ENCODE measurements at regions not wholly inside any gene's neighbourhood (a gene's known extent, or its start where the extent isn't known, plus 50 kb on each side); places are given as distances from the start of the nearest gene placed in this dataset.

DNA sequence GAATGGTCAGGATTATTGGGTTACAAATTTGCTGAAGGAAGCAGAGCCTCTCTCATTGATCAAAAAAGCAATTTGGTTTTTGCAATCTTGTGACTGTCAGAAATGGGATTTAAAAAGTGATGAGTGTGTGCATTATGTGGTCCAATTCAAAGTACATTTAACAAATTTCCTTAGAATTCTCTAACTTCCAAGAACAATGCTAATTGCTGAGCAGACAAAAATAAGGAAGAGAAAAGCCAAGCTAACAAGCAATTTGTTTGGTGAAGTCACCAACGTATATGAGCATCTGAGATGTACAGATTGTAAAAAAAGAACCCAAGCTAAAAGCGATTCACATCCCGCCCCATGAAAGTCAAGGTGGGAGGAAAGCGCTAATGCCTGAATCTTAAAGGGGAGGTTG lies 1643.9 kb downstream of the CDH8 start:
- no peak overlapping the region for H3K27ac ChIP-seq (ENCODE audit: low read length)
- H2AFZ ChIP-seq (ENCODE audit: low read depth, low read length), result no peak overlapping the region
- H3K36me3 ChIP-seq (ENCODE audit: insufficient read depth, low read length), result no peaks in the 10 kb centered on the region
- TF ChIP-seq POLR2AphosphoS5 (IDR thresholded peaks at IDR 0.05), result no peak
- no peak for TF ChIP-seq EP300 (conservative IDR thresholded peaks at IDR 0.05; ENCODE audit: poor library complexity, severe bottlenecking)
- no peak for TF ChIP-seq SMC3 (conservative IDR thresholded peaks at IDR 0.05; ENCODE audit: poor library complexity)
- no peak for TF ChIP-seq RAD21 (conservative IDR thresholded peaks at IDR 0.05)
- TF ChIP-seq CTCF (IDR thresholded peaks at IDR 0.05; ENCODE audit: poor library complexity, severe bottlenecking), result no peak
- TF ChIP-seq MXI1 (conservative IDR thresholded peaks at IDR 0.05; ENCODE audit: poor library complexity, severe bottlenecking), result no peak
- TF ChIP-seq EZH2 (IDR thresholded peaks at IDR 0.05; ENCODE audit: borderline replicate concordance, insufficient read depth, low read length, poor library complexity, severe bottlenecking), result no peak
- no peak for TF ChIP-seq REST (IDR thresholded peaks at IDR 0.05; ENCODE audit: borderline replicate concordance)
- TF ChIP-seq TAF1 (IDR thresholded peaks at IDR 0.05; ENCODE audit: low read depth), result no peak
- H3K9me3 ChIP-seq (ENCODE audit: low read length), result no peaks in the 10 kb centered on the region
- no peak overlapping the region for H3K4me2 ChIP-seq (ENCODE audit: low read length)
- H3K9ac ChIP-seq (ENCODE audit: low read length), result no peak overlapping the region
- no peaks in the 10 kb centered on the region for H3F3A ChIP-seq (ENCODE audit: insufficient read depth, low read length, poor library complexity, severe bottlenecking)
- H3K27me3 ChIP-seq (ENCODE audit: insufficient read depth, low read depth, low read length), result no peaks in the 10 kb centered on the region
- H4K20me1 ChIP-seq (ENCODE audit: insufficient read depth), result no peaks in the 10 kb centered on the region
- no peaks in the 10 kb centered on the region for H3K9me2 ChIP-seq (ENCODE audit: insufficient read depth, low read length)
- no peak overlapping the region for H3K4me3 ChIP-seq (ENCODE audit: low read length)
- no peaks in the 10 kb centered on the region for H3K79me2 ChIP-seq (replicated peaks; ENCODE audit: insufficient read depth, low read length)

- no peak overlapping the region for H3K27ac ChIP-seq (ENCODE audit: low read length)
- H4K20me1 ChIP-seq (ENCODE audit: insufficient read depth), result no peaks in the 10 kb centered on the region
- H3K79me2 ChIP-seq (replicated peaks; ENCODE audit: insufficient read depth, low read length), result no peaks in the 10 kb centered on the region
- no peaks in the 10 kb centered on the region for H3K9me2 ChIP-seq (ENCODE audit: insufficient read depth, low read length)
- no peak for TF ChIP-seq REST (IDR thresholded peaks at IDR 0.05; ENCODE audit: borderline replicate concordance)
- no peak for TF ChIP-seq MXI1 (conservative IDR thresholded peaks at IDR 0.05; ENCODE audit: poor library complexity, severe bottlenecking)
- no peak overlapping the region for H3K4me3 ChIP-seq (ENCODE audit: low read length)
- H3K9me3 ChIP-seq (ENCODE audit: low read length), result no peaks in the 10 kb centered on the region
- H3K36me3 ChIP-seq (ENCODE audit: insufficient read depth, low read length), result no peaks in the 10 kb centered on the region
- no peak overlapping the region for H3K9ac ChIP-seq (ENCODE audit: low read length)
- H3K27me3 ChIP-seq (ENCODE audit: insufficient read depth, low read depth, low read length), result peaks cover 82% of the 10 kb centered on the region
- no peak overlapping the region for H3K4me2 ChIP-seq (ENCODE audit: low read length)
- no peaks in the 10 kb centered on the region for H3F3A ChIP-seq (ENCODE audit: insufficient read depth, low read length, poor library complexity, severe bottlenecking)
- H2AFZ ChIP-seq (ENCODE audit: low read depth, low read length), result no peak overlapping the region
These were observed 1637.5 kb upstream of the GOT2 start for GRCh38 chr16:60371591-60371990.

All from neural cell (in vitro differentiated cells).